Right lobe of liver (tissue), 6 donors: ENCODE measurements at regions not wholly inside any gene's neighbourhood (a gene's known extent, or its start where the extent isn't known, plus 50 kb on each side); places are given as distances from the start of the nearest gene placed in this dataset.

Experiments used
- ATAC-seq, 4 donors: fragments of 200-7000 bp; cut with Tn5 transposase; one replicate each; pipeline ENCODE4 v1.9.1; 2020; ENCODE audit warnings: mild to moderate bottlenecking in 4 of 4, moderate library complexity in 4 of 4
- DNase-seq, 3 donors: peaks; one replicate each; pipeline ENCODE4 v3.0.0-alpha.2; 2020
- H3K27ac ChIP-seq, 3 donors: fragments of 200-600 bp; one replicate each; pipeline ENCODE4 v1.8.0; 2022
- H3K27me3 ChIP-seq, 2 donors: fragments of 200-600 bp; one replicate each; pipeline ENCODE4 v1.8.0; 2022
- H3K36me3 ChIP-seq, 4 donors: fragments of 200-600 bp; sonication (generic) in 1 of 4; one replicate each; pipeline versions ENCODE4 v1.5.1 to v1.8.0; 2017 to 2022; ENCODE audit warnings: control low read depth in 1 of 4
- H3K4me1 ChIP-seq, 4 donors: fragments of 200-600 bp; sonication (generic) in 1 of 4; one replicate each; pipeline versions ENCODE4 v1.5.1 to v1.8.0; 2017 to 2022; ENCODE audit warnings: control low read depth in 1 of 4
- H3K4me3 ChIP-seq, 3 donors: fragments of 200-600 bp; one replicate each; pipeline ENCODE4 v1.8.0; 2022
- H3K9me3 ChIP-seq, 4 donors: fragments of 200-600 bp; sonication (generic) in 1 of 4; one replicate each; pipeline versions ENCODE4 v1.5.1 to v1.8.0; 2017 to 2022; ENCODE audit warnings: control low read depth in 1 of 4
- POLR2A ChIP-seq: fragments of 450-650 bp; IDR thresholded peaks from one replicate; pipeline ENCODE4 v1.6.1; 2017; ENCODE audit warnings: antibody characterized with exemption, mild to moderate bottlenecking
- WGBS: methylation state at CpG from one replicate; pipeline ENCODE4 v1.1.6; 2018; ENCODE audit warnings: low coverage, low lambda C conversion rate; ENCODE audit not compliant: insufficient coverage; ENCODE audit errors: missing lambda C conversion rate; 5-methylcytosine and 5-hydroxymethylcytosine counted together
- intact Hi-C, 2 donors: fragments of 100-400 bp; cut with DNase I; formaldehyde crosslinking; loops; one replicate each; pipeline versions ENCODE4 v1.11.2 to v1.14.1; 2022
- TF ChIP-seq, protein P1 (sequence below), 4 donors: fragments of 200-600 bp in 3 of 4; fragments of 450-650 bp in 1 of 4; IDR thresholded peaks; one replicate each; pipeline versions ENCODE4 v1.5.1 to v1.8.0; 2016 to 2022; ENCODE audit warnings: antibody characterized with exemption in 4 of 4, mild to moderate bottlenecking in 2 of 4
- donor health status: DM: no; HTN: yes; CAD: no.
- donor health status: DM: no; HTN: no; CAD: no.
- donor health status: DM: no; HTN: no; CAD: no.
- donor health status: DM: no; HTN: yes; CAD: no.
- donor health status: DM: no; HTN: yes; CAD: no.

DNA sequence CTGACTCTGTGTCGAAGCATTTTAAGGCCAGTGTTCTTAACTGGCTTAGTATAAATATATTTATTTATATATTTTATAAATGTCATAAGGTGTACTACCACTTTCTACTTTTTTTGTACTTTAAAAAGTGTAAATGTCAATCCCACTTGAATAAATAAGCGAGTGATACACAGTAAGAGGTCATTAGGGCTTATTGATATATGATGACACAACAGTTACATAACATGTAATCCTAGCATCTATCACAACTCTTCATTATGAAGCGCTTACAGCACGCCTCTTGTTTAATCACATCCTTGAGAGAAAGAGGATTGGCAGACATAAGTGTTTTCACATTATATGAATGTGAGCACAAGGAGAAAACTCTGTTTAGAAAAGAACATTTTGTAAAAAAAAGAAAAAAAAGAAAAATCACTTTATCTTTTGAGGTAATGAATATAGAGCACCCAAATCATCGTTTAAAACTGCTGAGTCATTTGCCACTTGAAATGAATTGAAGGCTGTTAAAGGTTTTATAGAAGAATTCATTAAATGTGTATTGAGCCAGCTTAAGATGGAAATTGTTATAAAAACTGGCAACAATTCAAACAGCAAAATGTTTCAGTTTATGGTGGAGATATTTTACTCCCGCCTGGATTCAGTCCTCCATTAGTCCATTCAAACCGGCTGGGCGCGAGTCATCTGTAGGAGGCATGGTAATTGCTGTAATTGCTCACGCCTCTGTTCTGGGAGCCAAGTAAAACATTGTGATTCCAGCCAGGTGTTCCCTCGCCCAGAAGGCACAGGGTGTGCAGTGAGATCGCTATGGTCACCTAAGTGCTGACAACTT, 627.3 kb upstream of the KIRREL3 start:
- WGBS: 43% methylated on average over 11 of the region's 12 CpGs
- DNase-seq: peak; percentile 68 to 82 (median 79)

DNA sequence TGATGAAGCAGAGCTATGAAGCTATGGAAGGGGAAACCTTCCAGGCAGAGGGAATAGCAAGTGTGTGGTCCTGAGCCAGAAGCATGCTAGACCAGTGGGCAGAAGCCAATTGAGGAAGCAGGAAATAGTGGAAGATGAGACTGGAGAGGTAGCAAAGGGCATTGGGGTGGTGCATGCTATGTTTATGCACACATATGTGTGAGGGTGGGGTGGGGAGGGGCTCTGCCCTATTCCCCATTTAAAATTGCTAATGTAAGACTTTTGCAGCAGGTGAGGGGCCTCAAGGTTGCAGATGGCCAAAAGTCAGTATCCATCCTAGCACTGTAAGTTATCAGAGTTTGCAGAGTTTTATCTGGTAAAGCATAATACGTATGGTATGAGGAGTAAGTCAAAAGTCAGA, 626.6 kb upstream of the KIRREL3 start:
- no peak overlapping the region for H3K4me3 ChIP-seq
- DNase-seq: no peak
- no peaks in the 10 kb centered on the region for H3K36me3 ChIP-seq
- H3K27me3 ChIP-seq: no peaks in the 10 kb centered on the region
- H3K4me1 ChIP-seq: peaks cover 0 to 13% (median 3%) of the 10 kb centered on the region in 4 donors
- TF ChIP-seq POLR2A: no peak
- TF ChIP-seq, protein P1, sequence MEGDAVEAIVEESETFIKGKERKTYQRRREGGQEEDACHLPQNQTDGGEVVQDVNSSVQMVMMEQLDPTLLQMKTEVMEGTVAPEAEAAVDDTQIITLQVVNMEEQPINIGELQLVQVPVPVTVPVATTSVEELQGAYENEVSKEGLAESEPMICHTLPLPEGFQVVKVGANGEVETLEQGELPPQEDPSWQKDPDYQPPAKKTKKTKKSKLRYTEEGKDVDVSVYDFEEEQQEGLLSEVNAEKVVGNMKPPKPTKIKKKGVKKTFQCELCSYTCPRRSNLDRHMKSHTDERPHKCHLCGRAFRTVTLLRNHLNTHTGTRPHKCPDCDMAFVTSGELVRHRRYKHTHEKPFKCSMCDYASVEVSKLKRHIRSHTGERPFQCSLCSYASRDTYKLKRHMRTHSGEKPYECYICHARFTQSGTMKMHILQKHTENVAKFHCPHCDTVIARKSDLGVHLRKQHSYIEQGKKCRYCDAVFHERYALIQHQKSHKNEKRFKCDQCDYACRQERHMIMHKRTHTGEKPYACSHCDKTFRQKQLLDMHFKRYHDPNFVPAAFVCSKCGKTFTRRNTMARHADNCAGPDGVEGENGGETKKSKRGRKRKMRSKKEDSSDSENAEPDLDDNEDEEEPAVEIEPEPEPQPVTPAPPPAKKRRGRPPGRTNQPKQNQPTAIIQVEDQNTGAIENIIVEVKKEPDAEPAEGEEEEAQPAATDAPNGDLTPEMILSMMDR (IDR thresholded peaks at IDR 0.05): no peak
- intact Hi-C loops: no loop called here
- 50% methylated on average over 1 of the region's 1 CpG for WGBS
- no peaks in the 10 kb centered on the region for H3K9me3 ChIP-seq
- ATAC-seq: peak in 2 of 4 donors; percentile 10 to 22
- H3K27ac ChIP-seq: peak overlapping the region in 2 of 3 donors; percentile 9 to 52

More for the DNA sequence above, 627.3 kb upstream of the KIRREL3 start:
- no peaks in the 10 kb centered on the region for H3K9me3 ChIP-seq
- H3K4me1 ChIP-seq: peaks cover 0 to 13% (median 3%) of the 10 kb centered on the region in 4 donors
- no peak overlapping the region for H3K4me3 ChIP-seq
- H3K27ac ChIP-seq: peak overlapping the region in 2 of 3 donors; percentile 9 to 52
- no peaks in the 10 kb centered on the region for H3K27me3 ChIP-seq
- H3K36me3 ChIP-seq: no peaks in the 10 kb centered on the region
- intact Hi-C loops: no loop called here
- ATAC-seq: peak; percentile 94 to 96 (median 95)
- TF ChIP-seq, protein P1 (IDR thresholded peaks at IDR 0.05): no peak
- TF ChIP-seq POLR2A: no peak

DNA sequence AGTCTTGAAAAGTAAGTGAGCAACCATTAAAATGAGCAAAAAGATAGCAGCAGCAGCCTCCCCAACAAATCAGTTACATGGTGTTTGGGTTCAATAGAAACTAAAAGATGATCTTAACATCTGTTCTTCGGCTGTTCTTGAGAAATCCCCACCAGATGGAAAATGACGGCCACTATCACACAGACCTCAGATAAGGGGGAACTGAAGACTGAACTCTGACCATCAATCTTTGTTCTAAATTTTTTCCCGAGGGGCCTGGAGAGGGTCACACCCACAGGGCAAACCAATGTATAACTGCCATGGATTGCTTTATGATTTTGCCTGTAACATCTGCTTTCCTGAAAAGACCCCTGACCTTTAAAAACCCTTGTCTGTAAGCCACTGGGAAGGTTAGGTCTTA, 624.8 kb upstream of the KIRREL3 start:
- DNase-seq (no peak), ATAC-seq (no peak)
- Histone ChIP-seq H3K27ac (no peak overlapping the region), H3K36me3 (no peaks in the 10 kb centered on the region), H3K27me3 (no peaks in the 10 kb centered on the region), H3K4me3 (no peak overlapping the region), H3K9me3 (no peaks in the 10 kb centered on the region), H3K4me1 (peaks cover 0 to 13% (median 3%) of the 10 kb centered on the region in 4 donors)
- intact Hi-C loops: no loop called here
- TF ChIP-seq POLR2A: no peak
- TF ChIP-seq, protein P1 (IDR thresholded peaks at IDR 0.05): no peak
- 59% methylated on average over 3 of the region's 3 CpGs for WGBS

DNA sequence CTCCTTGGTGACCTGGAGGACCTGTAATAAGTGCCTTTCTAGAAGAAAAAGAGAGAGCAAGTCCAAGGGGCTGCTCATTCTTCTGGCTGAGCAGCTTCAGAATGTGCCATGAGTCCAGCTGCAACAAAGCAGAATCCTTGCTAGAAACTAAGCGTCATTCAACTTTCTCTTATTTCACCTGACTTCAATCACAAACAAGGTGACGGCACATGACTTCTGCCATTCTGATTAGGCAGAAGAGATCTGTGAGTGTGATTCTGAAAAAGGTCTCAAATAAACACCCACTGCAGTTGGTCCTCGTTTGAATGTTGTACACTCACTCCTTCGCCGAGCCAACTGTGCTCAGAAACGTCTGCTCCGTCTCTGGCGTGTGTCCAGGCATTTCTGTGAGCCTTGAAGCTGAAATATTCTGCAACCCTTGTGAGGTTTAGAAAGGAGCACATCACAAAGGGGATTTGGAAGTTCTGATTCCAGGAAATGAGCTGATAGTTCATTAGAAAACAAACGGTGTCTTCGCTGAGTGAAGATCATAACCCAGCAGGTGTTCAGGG, 623.8 kb upstream of the KIRREL3 start:
- Histone ChIP-seq H3K4me1 (peaks cover 0 to 13% (median 3%) of the 10 kb centered on the region in 4 donors), H3K4me3 (no peak overlapping the region), H3K9me3 (no peaks in the 10 kb centered on the region), H3K27ac (no peak overlapping the region), H3K36me3 (no peaks in the 10 kb centered on the region), H3K27me3 (no peaks in the 10 kb centered on the region)
- ATAC-seq: no peak
- TF ChIP-seq, protein P1 (IDR thresholded peaks at IDR 0.05): no peak
- no peak for TF ChIP-seq POLR2A
- 44% methylated on average over 9 of the region's 10 CpGs for WGBS
- no peak for DNase-seq
- intact Hi-C loops: no loop called here
